Hepatocyte (in vitro differentiated cells): ENCODE measurements at regions not wholly inside any gene's neighbourhood (a gene's known extent, or its start where the extent isn't known, plus 50 kb on each side); places are given as distances from the start of the nearest gene placed in this dataset.

ENCODE experiments used
- CTCF ChIP-seq: fragments of 200-600 bp; sonication (generic); IDR thresholded peaks from 2 replicates; pipeline ENCODE4 v1.5.1; 2016; ENCODE audit warnings: antibody characterized with exemption, mild to moderate bottlenecking; ENCODE audit not compliant: poor library complexity
- EZH2 ChIP-seq: fragments of 200-600 bp; sonication (generic); IDR thresholded peaks from 2 replicates; pipeline ENCODE4 v1.6.1; 2016; ENCODE audit warnings: antibody characterized with exemption, mild to moderate bottlenecking, borderline replicate concordance

DNA sequence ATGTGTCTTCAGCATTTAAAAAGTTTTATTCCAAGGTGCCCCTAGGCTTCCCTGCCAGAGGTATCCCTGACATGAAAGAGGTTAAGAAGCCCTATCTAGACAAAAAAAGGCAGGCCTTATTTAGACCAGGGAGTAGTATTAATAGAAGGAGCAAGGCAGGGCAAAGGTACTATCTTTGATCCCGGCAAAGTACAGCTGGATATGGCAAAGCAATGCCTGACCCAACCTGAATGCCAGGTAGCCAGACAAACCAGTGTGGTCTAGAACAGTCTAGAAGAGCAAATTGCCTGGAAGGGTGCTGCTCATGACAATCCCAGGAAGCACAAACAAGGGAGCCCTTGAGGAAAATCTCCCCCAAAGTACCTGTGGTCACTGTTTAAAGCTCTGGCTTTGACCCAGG lies 62.6 kb upstream of the SYT13 start:
- no peak for TF ChIP-seq CTCF
- TF ChIP-seq EZH2: no peak
